ENCODE measurements at regions not wholly inside any gene's neighbourhood (a gene's known extent, or its start where the extent isn't known, plus 50 kb on each side); places are given as distances from the start of the nearest gene placed in this dataset.

GRCh38 chr2:138121666-138122661, 157.7 kb downstream of the HNMT start:
- H3K27ac ChIP-seq = no peak overlapping the region
- WGBS = 61% methylated on average over 3 of the region's 3 CpGs
- H3K9me3 ChIP-seq = no peaks in the 10 kb centered on the region
- no peak overlapping the region for H3K4me3 ChIP-seq
- H3K36me3 ChIP-seq = no peaks in the 10 kb centered on the region
- TF ChIP-seq CTCF (IDR thresholded peaks at IDR 0.05) = no peak
- no peak for TF ChIP-seq POLR2A (IDR thresholded peaks at IDR 0.05)
- TF ChIP-seq POLR2AphosphoS5 (IDR thresholded peaks at IDR 0.05) = no peak
- intact Hi-C loops (cut with DNase I) = no loop called here
- no peaks in the 10 kb centered on the region for H3K4me1 ChIP-seq (replicated peaks)
- DNase-seq (ENCODE audit: low spot score) = no peak
- no peaks in the 10 kb centered on the region for H3K27me3 ChIP-seq (replicated peaks; ENCODE audit: insufficient read depth)

GRCh38 chr2:138122891-138123290, 158.6 kb downstream of the HNMT start:
- TF ChIP-seq POLR2AphosphoS5 (IDR thresholded peaks at IDR 0.05) (no peak), CTCF (IDR thresholded peaks at IDR 0.05) (no peak), POLR2A (IDR thresholded peaks at IDR 0.05) (no peak)
- no peaks in the 10 kb centered on the region for H3K27me3 ChIP-seq (replicated peaks; ENCODE audit: insufficient read depth)
- WGBS = 60% methylated on average over 1 of the region's 1 CpG
- intact Hi-C loops (cut with DNase I) = no loop called here
- no peak overlapping the region for H3K4me3 ChIP-seq
- H3K27ac ChIP-seq = no peak overlapping the region
- no peak for DNase-seq (ENCODE audit: low spot score)
- no peaks in the 10 kb centered on the region for H3K36me3 ChIP-seq
- H3K4me1 ChIP-seq (replicated peaks) = no peaks in the 10 kb centered on the region
- no peaks in the 10 kb centered on the region for H3K9me3 ChIP-seq

GRCh38 chr2:138123741-138124140, 159.5 kb downstream of the HNMT start:
- Histone ChIP-seq H3K36me3 (no peaks in the 10 kb centered on the region), H3K4me3 (no peak overlapping the region), H3K27ac (no peak overlapping the region), H3K4me1 (replicated peaks) (no peaks in the 10 kb centered on the region), H3K27me3 (replicated peaks; ENCODE audit: insufficient read depth) (no peaks in the 10 kb centered on the region), H3K9me3 (no peaks in the 10 kb centered on the region)
- intact Hi-C loops (cut with DNase I) = no loop called here
- DNase-seq (ENCODE audit: low spot score) = no peak
- TF ChIP-seq POLR2AphosphoS5 (IDR thresholded peaks at IDR 0.05) = no peak
- no peak for TF ChIP-seq CTCF (IDR thresholded peaks at IDR 0.05)
- no peak for TF ChIP-seq POLR2A (IDR thresholded peaks at IDR 0.05)

- Histone ChIP-seq H3K27ac (no peak overlapping the region), H3K9me3 (no peaks in the 10 kb centered on the region), H3K27me3 (replicated peaks; ENCODE audit: insufficient read depth) (no peaks in the 10 kb centered on the region), H3K4me3 (no peak overlapping the region), H3K4me1 (replicated peaks) (no peaks in the 10 kb centered on the region), H3K36me3 (no peaks in the 10 kb centered on the region)
- DNase-seq (ENCODE audit: low spot score) = no peak
- WGBS = 97% methylated on average over 2 of the region's 2 CpGs
- intact Hi-C loops (cut with DNase I) = no loop called here
- no peak for TF ChIP-seq POLR2AphosphoS5 (IDR thresholded peaks at IDR 0.05)
- no peak for TF ChIP-seq CTCF (IDR thresholded peaks at IDR 0.05)
- no peak for TF ChIP-seq POLR2A (IDR thresholded peaks at IDR 0.05)
Observed at GRCh38 chr2:138124521-138124920, 160.2 kb downstream of the HNMT start.
